Thyroid gland (tissue), 4 donors: ENCODE measurements at regions not wholly inside any gene's neighbourhood (a gene's known extent, or its start where the extent isn't known, plus 50 kb on each side); places are given as distances from the start of the nearest gene placed in this dataset.

Experiments used
- POLR2A ChIP-seq, 2 donors: fragments of 450-650 bp; IDR thresholded peaks; one replicate each; pipeline ENCODE4 v1.6.1; 2017; ENCODE audit warnings: antibody characterized with exemption in 2 of 2, mild to moderate bottlenecking in 2 of 2, moderate library complexity in 1 of 2
- TF ChIP-seq, protein P1 (sequence below), 6 experiments: fragments of 200-600 bp in 3 of 6; fragments of 450-650 bp in 3 of 6; sonication (generic) in 3 of 6; IDR thresholded peaks; one replicate each; pipeline ENCODE4 v1.5.1; 2016 to 2019; ENCODE audit warnings: antibody characterized with exemption in 6 of 6, mild to moderate bottlenecking in 2 of 6, inconsistent platforms in 1 of 6, moderate library complexity in 1 of 6

DNA sequence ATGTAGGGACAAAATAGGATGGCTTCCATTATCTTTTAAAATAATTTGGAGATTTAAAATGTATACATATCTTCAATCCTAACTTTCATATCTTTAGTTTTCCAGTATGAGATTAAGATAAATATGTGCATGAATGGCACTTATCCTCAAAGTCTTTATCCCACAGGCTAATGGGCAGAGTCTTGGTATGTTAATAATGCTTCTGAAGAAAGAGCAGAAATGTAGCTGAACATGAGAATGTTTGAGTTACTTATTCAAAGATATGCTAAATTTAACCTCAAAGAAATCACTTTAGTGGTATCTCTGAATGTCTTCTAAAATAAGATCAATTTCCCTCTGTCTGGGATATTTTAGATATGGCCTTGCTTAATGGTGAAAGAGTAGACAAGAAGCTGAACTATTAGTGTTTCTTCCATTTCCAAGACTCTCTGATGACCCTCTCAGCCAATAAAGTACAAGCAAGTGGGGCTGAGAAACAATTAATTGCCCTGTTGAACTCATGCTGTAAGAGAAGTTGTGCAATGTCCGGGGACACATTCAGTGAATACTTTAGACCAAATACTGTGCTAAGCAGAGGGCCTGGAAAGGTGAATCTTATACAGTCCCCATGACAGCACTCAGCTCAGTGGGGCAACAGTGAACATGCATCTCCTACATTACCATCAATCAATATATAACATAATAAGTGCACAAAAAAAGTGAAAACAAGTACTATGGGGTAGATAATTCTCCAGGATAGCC, 50.0 kb upstream of the ADAMTSL1 start:
- TF ChIP-seq, protein P1, sequence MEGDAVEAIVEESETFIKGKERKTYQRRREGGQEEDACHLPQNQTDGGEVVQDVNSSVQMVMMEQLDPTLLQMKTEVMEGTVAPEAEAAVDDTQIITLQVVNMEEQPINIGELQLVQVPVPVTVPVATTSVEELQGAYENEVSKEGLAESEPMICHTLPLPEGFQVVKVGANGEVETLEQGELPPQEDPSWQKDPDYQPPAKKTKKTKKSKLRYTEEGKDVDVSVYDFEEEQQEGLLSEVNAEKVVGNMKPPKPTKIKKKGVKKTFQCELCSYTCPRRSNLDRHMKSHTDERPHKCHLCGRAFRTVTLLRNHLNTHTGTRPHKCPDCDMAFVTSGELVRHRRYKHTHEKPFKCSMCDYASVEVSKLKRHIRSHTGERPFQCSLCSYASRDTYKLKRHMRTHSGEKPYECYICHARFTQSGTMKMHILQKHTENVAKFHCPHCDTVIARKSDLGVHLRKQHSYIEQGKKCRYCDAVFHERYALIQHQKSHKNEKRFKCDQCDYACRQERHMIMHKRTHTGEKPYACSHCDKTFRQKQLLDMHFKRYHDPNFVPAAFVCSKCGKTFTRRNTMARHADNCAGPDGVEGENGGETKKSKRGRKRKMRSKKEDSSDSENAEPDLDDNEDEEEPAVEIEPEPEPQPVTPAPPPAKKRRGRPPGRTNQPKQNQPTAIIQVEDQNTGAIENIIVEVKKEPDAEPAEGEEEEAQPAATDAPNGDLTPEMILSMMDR (IDR thresholded peaks at IDR 0.05): no peak
- no peak for TF ChIP-seq POLR2A (IDR thresholded peaks at IDR 0.05)
